ENCODE measurements at regions not wholly inside any gene's neighbourhood (a gene's known extent, or its start where the extent isn't known, plus 50 kb on each side); places are given as distances from the start of the nearest gene placed in this dataset.

- 73 to 94% methylated on average over 2 of the region's 2 CpGs for WGBS, 2 donors (ENCODE audit: low coverage in 1 of 2)
- intact Hi-C loops (cut with DNase I; ENCODE audit: low total_unique reads) (no loop called here), in situ Hi-C loops (cut with MboI; ENCODE audit: low pct_ligation_motif_present in 1 of 4, low pct_unique_long_range_greater_than_20kb in 1 of 4, low sequenced_read_pairs in 3 of 4) (no loop called here)
- Histone ChIP-seq H3K36me3 (no peaks in the 10 kb centered on the region), H3K27me3 (no peaks in the 10 kb centered on the region), H3K4me3 (no peak overlapping the region), H3K9me3 (no peaks in the 10 kb centered on the region), H3K27ac (no peak overlapping the region), H3K4me1 (no peaks in the 10 kb centered on the region)
- DNase-seq: no peak
- TF ChIP-seq POLR2A (IDR thresholded peaks at IDR 0.05) (no peak), POLR2AphosphoS5 (IDR thresholded peaks at IDR 0.05) (no peak), EP300 (IDR thresholded peaks at IDR 0.05; ENCODE audit: low read depth) (no peak), CTCF (IDR thresholded peaks at IDR 0.05) (no peak)
Observed at GRCh38 chr3:94220426-94220825, 157.6 kb downstream of the NSUN3 start.

DNA sequence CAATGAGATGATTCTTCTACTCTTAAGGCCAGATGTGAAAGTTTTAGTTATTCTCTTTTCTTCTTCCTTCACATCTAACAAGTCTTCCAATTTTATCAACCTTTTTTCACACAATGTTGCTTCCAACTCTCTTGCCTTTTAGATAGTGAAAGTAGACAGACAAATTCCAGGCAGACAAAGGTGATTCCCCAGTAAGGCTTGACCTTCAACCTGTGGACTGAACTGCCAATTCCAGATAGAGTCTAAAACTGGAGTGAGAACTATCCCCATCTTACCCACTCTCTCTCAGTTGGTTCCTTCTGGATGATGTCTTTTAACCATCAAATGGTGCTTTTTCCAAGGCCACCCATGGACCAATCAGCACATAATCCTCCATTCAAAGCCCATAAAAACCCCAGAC is 159.0 kb downstream of the NSUN3 start:
- H3K27ac ChIP-seq: no peak overlapping the region
- no peaks in the 10 kb centered on the region for H3K4me1 ChIP-seq
- DNase-seq: no peak
- H3K4me3 ChIP-seq: no peak overlapping the region
- no peaks in the 10 kb centered on the region for H3K9me3 ChIP-seq
- no peaks in the 10 kb centered on the region for H3K27me3 ChIP-seq
- in situ Hi-C loops (cut with MboI; ENCODE audit: low pct_ligation_motif_present in 1 of 4, low pct_unique_long_range_greater_than_20kb in 1 of 4, low sequenced_read_pairs in 3 of 4) (no loop called here), intact Hi-C loops (cut with DNase I; ENCODE audit: low total_unique reads) (no loop called here)
- no peaks in the 10 kb centered on the region for H3K36me3 ChIP-seq
- no peak for TF ChIP-seq POLR2A (IDR thresholded peaks at IDR 0.05)
- no peak for TF ChIP-seq POLR2AphosphoS5 (IDR thresholded peaks at IDR 0.05)
- no peak for TF ChIP-seq EP300 (IDR thresholded peaks at IDR 0.05; ENCODE audit: low read depth)
- TF ChIP-seq CTCF (IDR thresholded peaks at IDR 0.05): no peak

DNA sequence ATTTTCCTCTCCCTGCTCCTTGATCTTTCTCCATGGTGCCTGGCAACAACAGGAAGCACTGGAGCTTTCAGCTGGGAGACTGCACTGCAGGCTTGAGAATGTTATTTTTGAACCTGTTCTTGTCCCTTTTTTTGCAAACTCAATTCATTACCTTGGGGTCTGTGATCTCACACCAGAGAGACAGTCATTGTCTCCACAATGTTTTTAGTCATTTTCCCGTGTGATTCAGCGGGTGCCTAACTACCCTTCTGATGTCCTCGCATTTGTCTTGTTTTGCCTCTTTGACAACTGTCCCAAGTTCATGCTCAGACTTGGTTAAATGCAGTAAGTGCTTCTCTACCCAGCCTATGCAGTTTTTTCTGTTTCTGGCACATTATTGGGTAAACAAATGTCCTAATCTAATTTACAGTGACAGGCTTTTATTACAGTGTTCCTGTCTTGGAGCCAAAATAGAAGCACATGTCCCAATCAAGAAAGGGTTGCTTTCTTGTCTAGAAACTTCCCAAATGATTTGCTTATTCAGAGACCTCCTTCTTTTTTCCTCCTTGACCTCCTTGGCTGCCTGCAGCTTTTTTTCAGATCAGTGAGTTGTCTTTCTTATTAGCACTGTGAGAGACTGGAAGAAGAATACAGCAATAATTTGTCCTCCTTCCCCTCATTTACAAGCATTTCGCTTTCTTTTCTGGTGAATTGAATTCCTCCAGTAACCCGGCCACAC is 162.4 kb downstream of the NSUN3 start:
- Histone ChIP-seq H3K4me3 (no peak overlapping the region), H3K9me3 (no peaks in the 10 kb centered on the region), H3K27ac (no peak overlapping the region), H3K27me3 (no peaks in the 10 kb centered on the region), H3K36me3 (no peaks in the 10 kb centered on the region), H3K4me1 (no peaks in the 10 kb centered on the region)
- in situ Hi-C loops (cut with MboI; ENCODE audit: low pct_ligation_motif_present in 1 of 4, low pct_unique_long_range_greater_than_20kb in 1 of 4, low sequenced_read_pairs in 3 of 4): no loop called here
- TF ChIP-seq EP300 (IDR thresholded peaks at IDR 0.05; ENCODE audit: low read depth) (no peak), POLR2AphosphoS5 (IDR thresholded peaks at IDR 0.05) (no peak), CTCF (IDR thresholded peaks at IDR 0.05) (no peak), POLR2A (IDR thresholded peaks at IDR 0.05) (no peak)
- DNase-seq: no peak
- intact Hi-C loops (cut with DNase I; ENCODE audit: low total_unique reads): no loop called here
- WGBS, 2 donors (ENCODE audit: low coverage in 1 of 2): 50 to 64% methylated on average over 3 to 5 of the region's 5 CpGs

DNA sequence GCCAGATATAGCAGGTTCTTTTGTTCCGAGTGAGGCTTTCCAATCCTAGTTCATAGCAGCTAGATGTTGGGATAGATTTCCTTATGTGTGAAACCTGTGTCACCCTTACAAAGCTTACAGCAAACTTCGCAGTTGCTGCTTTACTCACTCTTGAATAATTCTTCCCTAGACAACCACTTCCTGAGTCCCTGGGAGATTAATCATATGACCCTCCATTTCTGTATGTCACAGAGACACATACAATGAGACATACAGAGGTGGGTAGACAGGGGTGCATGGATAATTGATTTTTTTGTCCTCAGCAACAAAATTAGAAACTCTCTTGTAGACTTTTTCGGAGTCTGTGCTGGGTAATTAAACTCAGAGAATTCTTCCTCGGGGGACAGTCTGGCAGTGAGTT is 163.2 kb downstream of the NSUN3 start:
- no peak for TF ChIP-seq POLR2A (IDR thresholded peaks at IDR 0.05)
- no peak for TF ChIP-seq CTCF (IDR thresholded peaks at IDR 0.05)
- TF ChIP-seq EP300 (IDR thresholded peaks at IDR 0.05; ENCODE audit: low read depth): no peak
- TF ChIP-seq POLR2AphosphoS5 (IDR thresholded peaks at IDR 0.05): no peak
- Histone ChIP-seq H3K27ac (no peak overlapping the region), H3K36me3 (no peaks in the 10 kb centered on the region), H3K27me3 (no peaks in the 10 kb centered on the region), H3K4me1 (no peaks in the 10 kb centered on the region), H3K9me3 (no peaks in the 10 kb centered on the region), H3K4me3 (no peak overlapping the region)
- no peak for DNase-seq
- intact Hi-C loops (cut with DNase I; ENCODE audit: low total_unique reads) (no loop called here), in situ Hi-C loops (cut with MboI; ENCODE audit: low pct_ligation_motif_present in 1 of 4, low pct_unique_long_range_greater_than_20kb in 1 of 4, low sequenced_read_pairs in 3 of 4) (no loop called here)
- WGBS, 2 donors (ENCODE audit: low coverage in 1 of 2): 45 to 72% methylated on average over 3 to 4 of the region's 4 CpGs

Measured in transverse colon (tissue), 4 donors.